Hematopoietic multipotent progenitor cell treated with erythropoietin and hydrocortisone succinate and interleukin-3 and kit ligand, for 15 days (in vitro differentiated cells): ENCODE measurements at regions not wholly inside any gene's neighbourhood (a gene's known extent, or its start where the extent isn't known, plus 50 kb on each side); places are given as distances from the start of the nearest gene placed in this dataset.
"Not testable (repeated sequence)": the region's sequence is repeated elsewhere in the genome, so short reads cannot be mapped to it uniquely, and the experiment has no call there.

Experiments
- DNase-seq: peaks from one replicate; pipeline ENCODE4 v3.0.0-alpha.2; 2015; ENCODE audit warnings: low spot score

DNA sequence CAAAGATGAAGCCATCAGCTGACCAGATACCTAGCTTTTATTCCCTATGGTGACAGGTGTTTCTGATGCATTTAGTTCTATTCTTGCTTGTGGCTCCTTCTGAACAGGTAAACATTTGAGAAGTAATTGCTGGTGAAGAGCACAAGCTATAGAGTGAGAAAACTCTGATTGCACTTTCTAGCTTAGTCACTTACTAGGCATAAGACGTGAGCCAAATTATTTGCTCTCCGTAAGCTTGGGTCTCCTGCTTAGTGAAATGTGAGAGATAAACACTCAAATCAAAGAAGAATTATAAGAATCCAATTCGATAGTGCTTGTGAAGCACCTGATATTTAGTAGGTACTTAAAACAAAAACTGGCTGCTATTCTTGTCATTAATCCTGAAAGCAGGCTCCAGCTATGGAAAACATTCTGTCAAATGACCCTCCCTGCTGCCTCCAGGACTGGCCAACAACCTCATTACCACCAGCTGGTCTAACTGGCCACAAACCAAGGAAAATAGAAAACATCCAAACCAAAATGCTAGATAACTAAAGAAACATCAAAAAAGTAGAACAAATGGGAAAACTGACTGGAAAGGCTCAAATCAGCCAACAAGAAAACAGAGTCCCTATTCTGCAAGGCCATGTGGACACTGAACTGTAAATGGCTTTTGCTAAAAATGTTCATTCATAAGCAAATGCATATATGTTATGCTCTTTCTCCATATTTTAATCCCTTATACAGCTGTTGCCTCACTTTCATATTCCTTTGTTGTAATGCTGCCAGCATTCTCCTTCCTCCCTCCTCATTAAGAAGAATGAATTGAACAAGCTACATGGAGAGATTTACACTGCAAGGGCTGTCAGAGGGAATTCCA lies 616.1 kb downstream of the DTWD2 start:
- DNase-seq: no peak

DNA sequence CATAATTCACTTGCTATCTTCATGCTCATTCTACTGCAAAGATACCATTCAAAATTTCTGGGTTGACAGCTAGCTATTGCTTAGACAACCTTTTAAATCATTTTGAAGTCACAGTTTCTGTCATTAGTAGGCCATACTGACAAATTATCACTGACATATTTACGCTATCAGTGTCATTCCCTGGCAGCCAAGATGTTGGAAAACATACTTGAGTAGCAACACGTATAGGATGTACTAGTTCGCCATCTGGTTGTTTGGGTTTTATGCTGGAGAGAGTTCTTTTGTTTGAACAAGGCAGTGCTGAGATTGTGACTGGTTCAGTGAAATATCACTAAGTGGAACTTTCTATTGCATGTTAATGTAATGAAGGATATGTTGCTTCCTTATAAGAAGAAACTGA lies 621.9 kb downstream of the DTWD2 start:
- no peak for DNase-seq

DNA sequence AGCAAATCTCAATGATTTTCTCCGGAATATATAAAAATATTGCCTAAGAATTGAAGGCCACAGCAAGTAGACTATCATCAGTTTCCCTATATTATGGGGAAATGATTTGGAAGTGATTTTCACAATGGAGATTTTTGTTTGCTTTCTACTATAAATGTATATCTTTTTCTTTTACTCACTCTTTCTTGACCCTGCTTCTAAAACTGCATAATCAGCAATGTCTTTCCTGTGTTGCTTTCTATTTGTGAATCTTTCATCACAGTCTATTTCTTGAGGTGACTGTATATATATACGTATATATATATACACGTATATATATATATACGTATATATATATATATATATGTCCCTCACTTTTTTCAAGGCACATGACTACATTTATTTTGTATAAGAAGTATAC lies 622.6 kb downstream of the DTWD2 start:
- no peak for DNase-seq

DNA sequence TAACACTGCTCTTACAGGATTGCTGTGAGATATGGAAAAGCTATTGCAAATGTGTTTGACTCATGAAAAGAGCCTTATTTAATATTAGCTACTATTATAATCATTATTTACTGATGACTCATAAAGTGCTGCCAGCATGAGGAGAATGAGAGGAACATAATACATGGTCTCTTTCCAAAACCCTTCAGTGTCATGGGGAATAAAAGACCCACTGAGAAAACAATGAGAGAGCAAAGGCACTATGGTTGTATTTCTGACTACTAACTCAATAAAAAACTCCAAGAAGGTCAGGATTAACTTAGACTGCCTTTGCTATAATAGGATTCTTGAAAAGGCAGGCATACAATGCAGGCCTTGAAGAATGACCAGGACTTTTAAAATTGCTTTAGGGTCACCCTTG lies 633.5 kb downstream of the DTWD2 start:
- no peak for DNase-seq

DNA sequence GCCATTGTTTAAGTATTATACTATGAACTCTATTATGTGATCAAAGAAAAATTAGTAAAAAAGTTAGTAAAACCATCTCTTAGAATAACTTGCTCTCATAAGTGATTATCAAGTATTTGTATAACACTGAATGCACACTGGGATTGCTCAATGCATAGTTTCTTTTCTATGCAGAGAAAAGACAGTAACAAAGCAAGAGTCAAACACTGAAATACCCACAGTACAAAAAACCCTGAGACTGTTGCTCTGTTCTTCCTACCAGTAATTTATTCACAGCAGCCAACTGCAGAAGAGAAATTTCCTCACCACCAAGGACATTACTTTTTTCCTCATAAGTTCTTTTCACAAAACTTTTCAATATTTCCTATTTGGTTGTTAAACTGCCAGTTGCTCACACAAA lies 634.4 kb downstream of the DTWD2 start:
- no peak for DNase-seq

DNA sequence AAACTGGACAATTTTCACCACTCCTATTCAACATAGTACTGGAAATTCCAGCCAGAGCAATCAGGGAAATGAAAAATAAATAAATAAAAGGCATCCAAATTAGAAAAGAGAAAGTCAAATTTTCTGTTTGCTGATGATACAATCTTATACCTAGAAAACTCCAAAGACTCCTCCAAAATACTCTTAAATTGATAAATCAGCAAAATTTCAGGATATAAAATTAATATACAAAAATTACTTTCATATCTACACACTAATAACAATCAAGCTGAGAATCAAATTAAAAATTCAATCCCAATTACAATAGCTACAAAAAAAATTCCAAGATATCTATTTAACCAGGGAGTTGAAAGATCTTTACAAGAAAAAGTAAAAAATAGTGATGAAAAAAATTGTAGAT lies 651.9 kb downstream of the DTWD2 start:
- no peak for DNase-seq

DNA sequence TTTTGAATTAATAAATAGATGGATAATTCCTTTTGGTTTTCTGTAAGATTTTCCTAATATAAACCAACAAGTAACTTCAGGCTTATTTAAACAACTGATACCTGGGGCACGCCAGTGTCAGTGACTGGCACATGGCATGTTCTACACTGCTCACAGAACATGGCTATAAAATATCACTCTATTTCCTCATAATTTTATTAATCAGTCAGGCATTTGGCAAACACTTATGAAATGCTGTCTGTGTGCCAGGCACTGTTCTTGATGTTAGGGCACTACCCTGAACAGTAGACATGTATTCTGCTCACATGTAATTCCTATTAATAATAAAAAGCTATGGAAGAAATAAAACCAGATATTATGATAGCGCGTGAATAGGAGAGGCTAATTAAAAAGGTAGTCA lies 661.0 kb downstream of the DTWD2 start:
- no peak for DNase-seq

DNA sequence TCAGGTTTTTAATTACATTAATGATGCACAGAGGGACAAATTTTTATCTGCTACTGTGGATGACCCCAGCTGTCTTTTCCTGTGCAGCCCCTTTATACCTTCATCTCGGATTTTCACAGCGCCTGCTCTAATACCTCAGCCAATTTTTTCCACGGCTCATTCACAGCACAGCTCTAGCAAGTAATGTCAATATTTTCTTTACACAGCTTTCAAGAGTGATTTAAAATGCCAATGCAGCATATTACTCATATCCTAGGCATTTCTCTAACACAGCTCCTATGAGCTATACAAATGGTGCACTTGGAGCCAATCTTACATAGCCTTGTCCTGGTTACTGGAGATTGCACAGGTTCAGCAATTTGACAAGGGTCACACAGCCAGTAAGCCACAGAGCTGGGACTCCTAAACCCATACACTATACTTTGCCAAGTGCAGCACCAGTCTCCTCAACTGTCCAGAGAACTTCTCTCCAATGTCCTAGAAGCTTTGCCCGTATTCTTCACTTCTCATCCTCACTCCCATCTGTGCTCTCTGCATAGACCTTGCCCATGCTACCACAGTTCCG lies 661.8 kb downstream of the DTWD2 start:
- no peak for DNase-seq

DNA sequence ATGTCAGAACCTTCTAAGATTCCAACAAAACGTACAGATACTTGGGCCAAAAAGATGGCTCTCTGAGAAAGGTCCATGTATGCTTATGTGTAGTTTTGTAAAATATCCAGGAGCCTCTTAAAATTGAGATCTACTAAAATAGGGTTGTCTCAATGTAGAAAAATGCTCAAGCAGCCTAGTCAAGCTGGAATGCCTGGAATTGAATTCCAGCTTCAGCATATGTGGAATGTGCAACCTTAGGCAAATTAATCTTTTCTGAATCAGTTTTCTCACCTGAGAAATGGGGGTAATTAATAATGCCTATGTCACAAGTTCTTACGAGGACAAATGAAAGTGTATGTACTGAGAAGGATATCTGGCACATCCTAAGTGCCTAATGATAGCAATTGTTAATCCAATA lies 662.4 kb downstream of the DTWD2 start:
- DNase-seq: no peak

DNA sequence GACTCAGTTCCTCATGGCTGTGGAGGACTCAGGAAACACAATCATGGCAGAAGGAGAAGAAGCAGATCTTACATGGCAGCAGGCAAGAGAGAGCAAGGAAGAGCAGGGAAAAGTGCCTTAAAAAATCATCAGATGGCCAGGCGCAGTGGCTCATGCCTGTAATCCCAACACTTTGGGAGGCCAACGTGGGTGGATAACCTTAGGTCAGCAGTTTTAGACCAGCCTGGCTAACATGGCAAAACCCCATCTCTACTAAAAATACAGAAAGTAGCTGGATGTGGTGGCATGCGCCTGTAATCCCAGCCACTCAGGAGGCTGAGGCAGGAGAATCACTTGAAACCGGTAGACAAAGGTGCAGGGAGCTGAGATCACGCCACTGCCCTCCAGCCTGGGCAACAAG lies 664.6 kb downstream of the DTWD2 start:
- DNase-seq: not testable (repeated sequence)

DNA sequence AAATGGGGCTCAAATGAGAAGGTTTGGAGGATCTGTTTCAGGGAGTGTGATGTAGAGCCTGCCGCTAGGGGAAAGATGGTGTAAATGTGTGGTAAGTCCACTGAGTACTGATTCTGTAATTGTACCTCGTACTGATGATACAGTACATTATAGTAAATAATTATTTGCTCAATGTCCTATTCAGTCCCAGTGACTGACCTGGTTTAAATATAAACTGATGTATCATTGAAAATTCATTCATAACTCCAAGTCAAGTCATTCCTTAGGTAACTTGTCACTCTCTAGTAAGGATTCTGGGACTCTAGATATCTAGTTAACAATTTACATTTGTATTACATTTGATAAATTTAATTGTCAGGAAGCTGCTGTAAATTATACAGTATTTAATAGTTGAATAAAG lies 667.3 kb downstream of the DTWD2 start:
- no peak for DNase-seq

DNA sequence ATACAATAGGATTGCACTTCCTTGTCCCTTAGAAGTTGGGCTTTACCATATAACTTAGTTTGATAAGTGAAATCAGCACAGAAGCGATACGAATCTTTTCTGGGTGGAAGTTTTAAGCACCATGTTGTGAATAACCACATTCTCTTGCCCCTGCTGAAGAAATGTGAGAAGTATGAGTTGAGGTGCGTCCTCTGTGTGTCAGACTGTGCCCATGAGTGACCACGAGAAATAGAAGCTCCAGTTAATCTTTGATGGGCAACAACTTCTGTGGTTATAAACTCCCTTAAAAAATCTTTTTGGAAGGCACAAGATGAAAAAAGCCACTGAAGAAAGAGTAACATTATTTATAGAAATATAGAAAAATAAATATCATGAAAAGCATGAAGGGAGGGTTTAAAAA lies 668.2 kb downstream of the DTWD2 start:
- DNase-seq: no peak

DNA sequence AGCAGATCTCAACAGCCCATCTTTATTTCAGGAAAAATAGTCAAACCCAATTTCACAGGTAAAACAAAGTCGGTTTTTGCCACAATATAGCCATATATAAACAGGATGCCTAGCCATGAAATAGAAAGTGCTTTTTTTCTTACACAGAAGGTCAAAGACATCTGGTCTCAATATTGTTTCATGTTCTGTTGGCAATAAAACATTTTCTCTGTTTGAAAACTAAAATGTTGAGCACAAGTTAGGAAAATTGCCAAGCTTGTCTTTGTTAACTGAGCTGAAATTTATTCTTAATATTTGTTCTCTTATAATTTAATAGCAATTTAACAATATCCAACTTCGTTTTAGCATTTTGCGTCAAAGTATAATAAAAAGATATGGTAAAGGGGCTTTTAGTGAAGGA lies 673.4 kb downstream of the DTWD2 start:
- DNase-seq: no peak

DNA sequence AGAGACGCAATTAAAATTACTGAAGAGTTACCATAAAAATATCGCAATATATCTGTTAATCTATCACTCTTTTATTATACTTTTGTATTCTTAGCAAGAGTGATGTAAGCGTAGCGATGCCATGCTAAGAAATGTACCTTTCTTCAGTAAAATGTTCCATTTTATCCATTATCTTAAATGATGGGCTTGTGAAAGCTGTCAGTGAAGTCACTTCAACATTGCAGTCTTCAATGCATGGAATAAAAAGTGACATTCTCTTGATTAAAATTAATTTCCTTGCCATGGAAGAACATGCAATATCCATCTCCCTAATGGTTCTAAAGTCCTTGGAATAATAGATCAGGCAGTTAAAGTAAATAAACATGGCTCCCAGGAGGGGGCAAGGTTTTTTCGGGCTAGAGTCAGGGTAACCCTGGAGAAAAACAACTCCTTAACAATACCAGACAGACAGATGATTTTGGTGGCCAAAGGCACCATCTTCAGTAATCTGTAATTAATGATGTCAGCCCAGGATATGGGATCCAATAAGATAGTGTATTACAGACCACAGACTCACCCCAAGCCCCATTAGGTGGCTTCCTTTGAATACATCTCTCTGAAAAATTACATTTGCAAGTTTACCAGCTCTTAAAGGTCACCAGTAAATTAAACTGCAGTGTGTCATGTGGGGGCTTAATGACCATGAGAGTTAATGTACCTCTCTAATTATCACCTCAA lies 677.1 kb downstream of the DTWD2 start:
- DNase-seq: no peak

DNA sequence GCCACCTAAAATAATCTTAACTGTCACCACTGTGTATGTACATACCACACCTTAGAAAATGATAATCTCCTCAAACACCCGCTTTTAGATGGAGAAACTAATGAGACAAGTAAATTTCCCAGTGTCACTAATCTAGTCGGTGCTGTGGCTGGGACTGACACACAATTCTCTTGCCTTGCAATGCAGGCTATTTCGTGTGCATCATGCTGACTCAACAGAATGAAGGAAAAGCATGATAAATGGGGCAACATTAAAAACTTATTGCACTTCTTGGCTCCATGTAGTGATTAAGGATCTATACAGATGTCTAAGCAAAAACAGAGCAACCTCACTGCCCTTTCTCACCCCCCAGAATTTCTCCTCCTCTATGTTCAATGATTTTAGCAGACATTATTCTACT lies 677.9 kb downstream of the DTWD2 start:
- no peak for DNase-seq

DNA sequence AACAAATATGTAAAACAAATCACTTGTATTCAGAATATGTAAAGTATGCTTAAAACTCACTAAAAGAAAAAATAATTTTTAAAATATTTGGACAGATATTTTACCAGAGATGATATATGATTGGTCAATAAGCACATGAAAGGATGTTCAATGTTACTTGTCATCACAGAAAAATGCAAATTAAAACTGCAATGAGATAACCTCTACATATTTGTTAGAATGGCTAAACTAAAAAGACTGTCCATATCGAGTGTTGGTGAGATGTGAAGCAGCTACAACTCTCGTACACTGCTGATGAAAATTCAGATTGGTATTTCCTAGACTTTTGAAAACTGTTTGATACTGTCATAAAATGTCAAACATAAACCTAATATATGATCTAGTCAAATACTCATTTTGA lies 685.1 kb downstream of the DTWD2 start:
- DNase-seq: no peak

DNA sequence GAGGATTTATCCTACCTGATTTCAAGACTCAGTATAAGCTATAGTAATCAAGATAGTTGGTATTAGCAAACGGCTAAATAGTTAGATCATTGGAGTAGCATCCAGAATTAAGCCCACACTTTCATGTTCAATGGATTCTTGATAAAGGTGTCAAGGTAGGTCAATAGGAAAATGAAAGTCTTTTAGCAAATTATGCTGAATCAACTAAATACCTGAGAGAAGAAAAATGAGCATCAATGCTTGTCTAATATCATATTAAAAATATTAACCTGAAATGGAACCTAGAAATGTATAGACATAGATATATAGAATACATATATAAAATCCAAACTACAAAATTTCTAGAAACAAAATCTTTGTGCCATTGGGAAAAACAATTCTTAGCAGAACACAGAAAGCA lies 685.6 kb downstream of the DTWD2 start:
- no peak for DNase-seq

DNA sequence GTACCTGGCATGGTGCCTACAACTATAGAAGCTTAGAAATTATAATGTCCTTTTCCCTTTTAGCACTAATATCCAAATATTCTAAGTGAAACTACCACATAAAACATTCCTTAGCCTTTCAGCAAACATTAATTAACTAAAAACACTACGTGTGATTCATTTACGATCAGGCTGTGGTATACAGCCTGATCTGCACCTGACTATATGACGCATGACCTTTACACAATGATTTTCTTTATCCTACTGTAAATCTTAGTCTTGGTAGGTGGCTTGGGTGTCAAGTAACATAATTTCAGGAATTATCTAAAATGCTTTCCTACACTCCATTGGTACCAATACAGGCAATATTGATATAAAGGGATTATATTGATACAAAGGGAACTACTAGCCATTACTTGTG lies 686.7 kb downstream of the DTWD2 start:
- no peak for DNase-seq

DNA sequence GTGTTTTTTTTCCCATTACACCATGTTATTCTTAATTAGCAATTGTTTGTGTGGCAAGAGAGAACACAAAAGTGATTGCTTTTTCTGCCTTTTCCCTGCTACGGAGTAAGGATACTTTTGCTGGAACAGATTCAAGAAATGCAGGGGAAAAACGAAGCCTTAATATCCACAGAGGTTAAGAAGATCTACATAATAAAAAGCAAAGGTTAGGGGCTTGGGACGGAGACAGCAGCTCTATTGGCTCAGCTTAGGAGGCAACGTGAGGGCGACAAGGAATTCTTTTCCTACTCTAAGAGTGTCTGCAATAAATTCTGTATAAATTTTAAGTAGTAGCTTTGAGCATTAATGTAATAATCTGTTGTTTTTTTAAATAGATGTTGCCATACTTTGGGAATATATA lies 693.3 kb downstream of the DTWD2 start:
- no peak for DNase-seq

DNA sequence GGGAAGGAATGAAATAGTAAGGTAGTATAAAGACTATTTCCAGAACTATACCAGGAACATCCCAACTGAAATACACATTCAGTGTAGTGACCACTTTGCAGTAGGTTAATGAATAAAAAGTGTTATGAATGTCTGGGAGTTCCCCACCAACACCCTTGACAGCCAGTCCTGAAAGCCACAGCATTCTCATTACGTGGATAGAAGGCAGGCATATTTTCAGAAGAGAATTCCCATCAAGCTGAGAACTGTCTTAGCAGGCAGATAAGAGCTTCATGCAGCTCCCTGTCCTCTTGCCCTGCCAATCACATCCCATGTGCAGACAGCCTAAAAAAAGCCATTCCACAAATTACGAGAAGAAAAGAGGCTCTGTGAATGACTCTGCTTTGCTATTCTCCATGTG lies 695.0 kb downstream of the DTWD2 start:
- no peak for DNase-seq

DNA sequence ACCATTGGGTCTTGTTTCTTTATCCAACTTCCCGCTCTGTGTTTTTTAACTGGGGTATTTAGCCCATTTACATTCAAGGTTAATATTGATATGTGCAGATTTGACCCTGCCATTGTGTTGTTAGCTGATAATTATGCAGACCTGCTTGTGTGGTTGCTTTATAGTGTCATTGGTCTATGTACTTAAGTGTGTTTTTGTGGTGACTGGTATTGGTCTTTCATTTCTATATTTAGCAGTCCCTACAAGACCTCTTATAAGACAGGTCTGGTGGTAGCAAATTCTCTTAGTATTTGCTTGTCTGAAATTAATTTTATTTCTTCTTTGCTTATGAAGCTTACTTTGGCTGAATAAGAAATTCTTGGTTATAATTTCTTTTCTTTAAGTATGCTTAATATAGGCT lies 698.1 kb downstream of the DTWD2 start:
- DNase-seq: no peak

DNA sequence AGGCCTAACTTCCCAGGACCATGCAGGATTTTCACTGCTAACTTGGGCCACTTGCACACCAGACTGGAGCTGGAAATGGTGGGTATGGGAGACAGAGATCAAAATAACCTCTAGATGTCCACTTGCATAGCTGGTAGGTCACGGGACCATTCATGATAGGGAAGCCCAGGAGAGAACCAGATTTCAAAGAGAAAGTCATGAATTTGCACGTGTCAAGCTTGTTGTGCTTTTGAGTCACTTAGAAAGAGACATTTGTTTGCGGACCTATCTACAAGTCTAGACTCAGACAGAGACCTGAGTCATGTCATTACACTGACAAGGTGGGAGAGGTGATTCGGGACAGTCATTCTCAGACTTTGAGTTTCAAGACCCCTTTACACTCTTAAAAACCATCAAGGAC lies 704.1 kb downstream of the DTWD2 start:
- DNase-seq: not testable (repeated sequence)

DNA sequence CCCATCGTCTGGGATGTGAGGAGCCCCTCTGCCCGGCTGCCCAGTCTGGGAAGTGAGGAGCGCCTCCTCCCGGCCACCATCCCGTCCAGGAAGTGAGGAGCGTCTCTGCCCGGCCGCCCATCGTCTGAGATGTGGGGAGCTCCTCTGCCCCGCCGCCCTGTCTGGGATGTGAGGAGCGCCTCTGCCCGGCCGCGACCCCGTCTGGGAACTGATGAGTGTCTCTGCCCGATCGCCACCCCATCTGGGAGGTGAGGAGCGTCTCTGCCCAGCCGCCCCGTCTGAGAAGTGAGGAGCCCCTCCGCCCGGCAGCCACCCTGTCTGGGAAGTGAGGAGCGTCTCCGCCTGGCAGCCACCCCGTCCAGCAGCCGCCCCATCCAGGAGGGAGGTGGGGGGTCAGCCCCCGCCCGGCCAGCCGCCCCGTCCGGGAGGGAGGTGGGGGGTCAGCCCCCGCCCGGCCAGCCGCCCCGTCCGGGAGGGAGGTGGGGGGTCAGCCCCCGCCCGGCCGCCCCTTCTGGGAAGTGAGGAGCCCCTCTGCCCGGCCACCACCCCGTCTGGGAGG lies 705.8 kb downstream of the DTWD2 start:
- not testable (repeated sequence) for DNase-seq
